WERI-Rb-1 (cell line): ENCODE measurements at regions not wholly inside any gene's neighbourhood (a gene's known extent, or its start where the extent isn't known, plus 50 kb on each side); places are given as distances from the start of the nearest gene placed in this dataset.

Source experiments
- DNase-seq: peaks from one replicate; pipeline ENCODE4 v3.0.0-alpha.2; 2020
- H3K27ac ChIP-seq: fragments of 250-450 bp; sonication (Bioruptor Pico); 2 replicates; pipeline ENCODE4 v1.5.1; 2020; ENCODE audit warnings: mild to moderate bottlenecking, moderate library complexity
- H3K27me3 ChIP-seq: fragments of 250-450 bp; sonication (Bioruptor Pico); 2 replicates; pipeline ENCODE4 v1.5.1; 2021; ENCODE audit warnings: mild to moderate bottlenecking, low read depth, moderate library complexity; ENCODE audit not compliant: insufficient read depth, severe bottlenecking
- H3K36me3 ChIP-seq: fragments of 250-450 bp; sonication (Bioruptor Pico); 2 replicates; pipeline ENCODE4 v1.5.1; 2020; ENCODE audit warnings: mild to moderate bottlenecking, moderate library complexity
- H3K4me3 ChIP-seq: 2 replicates; pipeline ENCODE4 v1.5.1; 2011; ENCODE audit warnings: low read depth, mild to moderate bottlenecking, control low read depth, low read length
- H3K9me3 ChIP-seq: fragments of 250-450 bp; sonication (Bioruptor Pico); 2 replicates; pipeline ENCODE4 v1.5.1; 2021; ENCODE audit warnings: mild to moderate bottlenecking, moderate library complexity; ENCODE audit not compliant: severe bottlenecking
- CTCF ChIP-seq: IDR thresholded peaks from 2 replicates; pipeline ENCODE4 v1.5.1; 2011; ENCODE audit warnings: low read depth, mild to moderate bottlenecking, control low read depth, inconsistent platforms, low read length

DNA sequence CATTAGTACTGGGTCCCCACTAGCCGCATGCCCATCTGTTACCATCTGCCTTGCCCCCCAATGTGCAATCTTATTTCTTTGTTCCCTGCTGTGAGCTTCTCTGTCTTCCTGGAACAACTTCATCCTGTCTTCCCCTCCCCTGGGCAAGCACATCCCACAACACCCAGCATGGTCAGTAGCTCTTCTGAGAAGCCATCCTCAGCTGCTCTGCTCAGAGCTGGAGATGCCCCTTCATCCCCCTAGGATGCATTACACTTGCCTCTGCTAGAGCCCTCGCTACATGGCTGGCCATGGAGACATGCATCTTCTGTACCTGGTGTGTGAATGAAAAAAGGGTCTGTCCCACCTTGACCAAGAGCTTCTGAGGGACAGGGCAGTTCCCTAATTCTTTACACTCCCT lies 141.2 kb downstream of the CDC5L start:
- H3K36me3 ChIP-seq, result no peaks in the 10 kb centered on the region
- TF ChIP-seq CTCF, result no peak
- DNase-seq, result no peak
- H3K4me3 ChIP-seq, result no peak overlapping the region
- H3K27me3 ChIP-seq, result no peaks in the 10 kb centered on the region
- H3K9me3 ChIP-seq, result peaks cover 4% of the 10 kb centered on the region
- no peak overlapping the region for H3K27ac ChIP-seq

DNA sequence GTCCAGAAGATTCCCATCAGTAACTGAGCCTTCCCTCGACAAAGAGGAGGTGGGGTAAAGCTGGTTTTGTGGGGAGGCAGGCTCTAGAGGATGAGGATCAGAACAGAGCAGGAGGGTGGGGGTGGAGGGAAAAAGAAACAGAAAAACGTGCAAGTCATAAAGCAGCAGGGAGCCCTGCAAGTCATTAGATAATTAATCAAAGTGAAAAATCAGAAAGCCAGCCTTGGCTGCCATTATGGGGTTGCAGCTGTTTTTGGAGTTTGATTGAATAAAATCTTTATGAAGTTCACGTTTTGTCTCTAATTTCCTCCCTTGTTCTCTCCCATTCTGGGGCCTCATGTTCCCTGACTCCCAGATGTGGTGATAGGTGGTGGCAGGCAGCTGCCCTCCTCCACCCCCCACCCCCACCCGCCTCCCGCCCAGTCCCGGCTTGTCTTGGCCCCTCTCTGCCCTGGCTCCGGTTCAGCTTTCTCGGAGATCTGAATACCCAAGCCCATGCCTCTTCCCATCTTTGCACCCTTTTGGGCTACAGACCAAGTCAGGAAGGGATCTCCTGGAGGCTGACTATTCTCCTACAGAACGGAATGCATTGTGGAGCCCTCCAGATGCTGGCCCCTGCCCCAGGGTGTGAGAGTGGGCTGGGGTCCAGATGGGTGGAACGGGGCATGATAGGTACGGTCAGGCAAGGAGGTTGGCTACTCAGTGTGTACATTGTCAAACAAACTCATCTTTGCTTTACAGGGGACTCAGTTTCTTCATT lies 141.8 kb downstream of the CDC5L start:
- TF ChIP-seq CTCF, result no peak
- H3K27ac ChIP-seq, result no peak overlapping the region
- no peak overlapping the region for H3K4me3 ChIP-seq
- no peak for DNase-seq
- peaks cover 3% of the 10 kb centered on the region for H3K9me3 ChIP-seq
- no peaks in the 10 kb centered on the region for H3K27me3 ChIP-seq
- no peaks in the 10 kb centered on the region for H3K36me3 ChIP-seq

DNA sequence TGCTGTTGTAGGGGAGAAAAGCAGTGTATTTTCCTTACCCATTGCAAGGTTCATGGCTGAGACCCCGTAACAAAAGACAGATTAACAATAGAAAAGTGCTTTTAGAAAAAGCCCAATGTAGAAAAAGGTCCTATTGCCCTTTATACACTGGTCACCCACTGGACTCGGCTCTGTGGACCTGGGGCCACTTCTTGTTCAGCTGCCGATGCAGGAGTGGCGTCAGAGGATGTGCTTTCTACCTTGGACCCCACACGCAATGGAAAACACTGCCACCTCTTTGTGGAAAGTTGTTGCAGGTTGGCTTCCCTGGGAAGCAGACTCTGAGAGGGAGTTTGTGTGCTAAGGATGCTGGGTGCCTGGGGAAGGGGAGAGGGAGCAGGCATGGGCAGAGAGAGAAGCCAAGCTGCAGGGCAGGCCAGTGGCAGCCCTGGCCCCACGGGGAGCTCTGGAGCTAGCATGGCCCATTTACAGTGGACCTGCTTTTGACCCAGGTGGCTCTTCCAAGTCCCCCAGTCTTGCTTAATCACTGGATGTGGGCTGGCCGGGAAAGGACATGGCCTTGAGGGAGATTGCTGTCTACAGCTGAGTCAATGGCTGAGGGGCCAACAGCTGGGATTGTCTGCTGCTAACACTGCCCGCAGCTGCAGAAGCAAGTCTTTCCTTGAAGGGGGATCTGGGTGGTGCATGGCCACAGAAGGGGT lies 142.9 kb downstream of the CDC5L start:
- no peaks in the 10 kb centered on the region for H3K9me3 ChIP-seq
- H3K27ac ChIP-seq, result no peak overlapping the region
- no peaks in the 10 kb centered on the region for H3K27me3 ChIP-seq
- no peak for TF ChIP-seq CTCF
- no peak for DNase-seq
- no peaks in the 10 kb centered on the region for H3K36me3 ChIP-seq
- H3K4me3 ChIP-seq, result no peak overlapping the region

DNA sequence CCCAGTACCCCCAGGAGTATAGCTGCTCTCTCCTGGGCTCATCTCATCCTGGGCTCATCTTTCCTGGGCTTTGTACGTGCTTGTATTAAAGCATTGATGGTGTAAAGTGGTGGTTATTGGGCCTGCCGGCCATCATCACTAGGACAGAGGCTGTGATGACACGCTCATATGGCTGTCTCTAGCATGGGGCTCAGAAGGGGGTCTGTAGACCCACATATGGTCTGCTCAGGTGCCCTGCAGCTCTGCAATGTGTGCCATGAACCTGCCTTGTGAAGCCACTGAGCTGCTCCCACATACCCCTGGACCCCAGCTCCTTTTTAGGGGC lies 143.4 kb downstream of the CDC5L start:
- Histone ChIP-seq H3K27ac (no peak overlapping the region), H3K36me3 (no peaks in the 10 kb centered on the region), H3K4me3 (no peak overlapping the region), H3K27me3 (no peaks in the 10 kb centered on the region), H3K9me3 (no peaks in the 10 kb centered on the region)
- DNase-seq, result no peak
- no peak for TF ChIP-seq CTCF

DNA sequence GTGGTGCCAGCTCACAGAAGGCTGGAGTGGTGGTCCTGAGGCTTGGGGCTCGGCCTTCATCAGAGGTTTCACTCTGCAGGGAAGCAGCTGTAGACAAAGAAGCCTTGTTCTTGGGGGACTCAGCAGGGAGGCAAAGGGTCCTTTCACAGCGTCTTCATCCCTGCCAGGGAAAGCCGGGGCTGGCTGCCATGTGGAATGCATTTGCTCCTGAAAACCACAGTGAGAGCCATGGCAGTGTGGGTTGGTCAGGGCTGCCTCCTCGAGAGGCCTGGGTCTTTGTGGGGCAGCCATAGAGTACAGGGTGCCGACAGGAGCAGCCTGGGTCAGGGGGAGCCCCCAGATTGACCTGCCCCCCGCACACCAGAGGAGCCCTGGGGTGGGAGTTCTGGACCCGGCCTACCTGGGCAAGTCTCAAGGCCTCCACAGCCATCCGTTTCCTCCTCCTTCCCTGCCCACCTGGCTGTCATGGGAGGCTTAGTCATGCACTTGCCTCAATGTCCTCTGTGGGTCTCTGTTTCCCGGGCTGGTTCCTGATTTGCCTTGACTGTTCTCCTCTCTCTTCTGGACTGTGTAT lies 144.0 kb downstream of the CDC5L start:
- TF ChIP-seq CTCF, result no peak
- H3K4me3 ChIP-seq, result no peak overlapping the region
- H3K9me3 ChIP-seq, result no peaks in the 10 kb centered on the region
- no peaks in the 10 kb centered on the region for H3K27me3 ChIP-seq
- no peak for DNase-seq
- no peaks in the 10 kb centered on the region for H3K36me3 ChIP-seq
- no peak overlapping the region for H3K27ac ChIP-seq

- Histone ChIP-seq H3K27ac (no peak overlapping the region), H3K4me3 (no peak overlapping the region), H3K9me3 (no peaks in the 10 kb centered on the region), H3K36me3 (no peaks in the 10 kb centered on the region), H3K27me3 (no peaks in the 10 kb centered on the region)
- DNase-seq, result no peak
- TF ChIP-seq CTCF, result no peak
Observed at GRCh38 chr6:44533421-44533820, 145.9 kb downstream of the CDC5L start.
